Activated CD8-positive, alpha-beta T cell treated with anti-CD3 and anti-CD28 coated beads for 36 hours (primary cell): ENCODE measurements at regions not wholly inside any gene's neighbourhood (a gene's known extent, or its start where the extent isn't known, plus 50 kb on each side); places are given as distances from the start of the nearest gene placed in this dataset.

Experiments
- ATAC-seq: fragments of 200-7000 bp; cut with Tn5 transposase; one replicate; pipeline ENCODE4 v1.10.0; 2021; ENCODE audit warnings: mild to moderate bottlenecking, moderate library complexity
- CTCF ChIA-PET: fragments of 350-600 bp; sonication (Branson Sonifier 250); formaldehyde crosslinking; loops from one replicate; lab custom pipeline; 2021; ENCODE audit warnings: antibody characterized with exemption; lab: Charles Lee
- POLR2A ChIA-PET: fragments of 350-600 bp; sonication (Branson Sonifier 250); formaldehyde crosslinking; loops from one replicate; lab custom pipeline; 2021; ENCODE audit warnings: antibody characterized with exemption; lab: Charles Lee
- DNase-seq: peaks from one replicate; pipeline ENCODE4 v3.0.0-alpha.2; 2020
- H3K27ac Mint-ChIP-seq: one replicate; pipeline ENCODE4 v1.8.0; 2021; ENCODE audit warnings: mild to moderate bottlenecking, mixed read lengths
- H3K27me3 Mint-ChIP-seq: one replicate; pipeline ENCODE4 v1.8.0; 2021; ENCODE audit warnings: mixed read lengths
- H3K36me3 Mint-ChIP-seq: one replicate; pipeline ENCODE4 v1.8.0; 2021; ENCODE audit warnings: low read depth, mixed read lengths
- H3K4me1 Mint-ChIP-seq: one replicate; pipeline ENCODE4 v1.8.0; 2021; ENCODE audit warnings: low read depth, mixed read lengths
- H3K4me3 Mint-ChIP-seq: one replicate; pipeline ENCODE4 v1.8.0; 2021; ENCODE audit warnings: mild to moderate bottlenecking, moderate library complexity, mixed read lengths
- H3K9me3 Mint-ChIP-seq: one replicate; pipeline ENCODE4 v1.8.0; 2021; ENCODE audit warnings: mixed read lengths
- CTCF ChIP-seq: fragments of 200-600 bp; IDR thresholded peaks from one replicate; pipeline ENCODE4 v1.8.0; 2022; ENCODE audit warnings: antibody characterized with exemption, mild to moderate bottlenecking
- intact Hi-C: fragments of 100-400 bp; cut with micrococcal nuclease; formaldehyde crosslinking; loops from one replicate; pipeline ENCODE4 v1.10.0; 2022

GRCh38 chr20:11697055-11697454 lies 220.6 kb upstream of the BTBD3 start:
- H3K36me3 Mint-ChIP-seq, result no peaks in the 10 kb centered on the region
- TF ChIP-seq CTCF, result no peak
- no peak overlapping the region for H3K4me3 Mint-ChIP-seq
- ATAC-seq (no peak), DNase-seq (no peak)
- intact Hi-C loops, result no loop called here
- ChIA-PET CTCF (no interaction called here), POLR2A (no interaction called here)
- H3K27me3 Mint-ChIP-seq, result no peaks in the 10 kb centered on the region
- H3K4me1 Mint-ChIP-seq, result no peaks in the 10 kb centered on the region
- H3K9me3 Mint-ChIP-seq, result peaks cover 3% of the 10 kb centered on the region
- no peak overlapping the region for H3K27ac Mint-ChIP-seq

- no peaks in the 10 kb centered on the region for H3K27me3 Mint-ChIP-seq
- H3K4me1 Mint-ChIP-seq, result no peaks in the 10 kb centered on the region
- peaks cover 3% of the 10 kb centered on the region for H3K9me3 Mint-ChIP-seq
- DNase-seq, result no peak
- no peak overlapping the region for H3K4me3 Mint-ChIP-seq
- intact Hi-C loops, result no loop called here
- no peak for TF ChIP-seq CTCF
- CTCF ChIA-PET, result no interaction called here
- H3K36me3 Mint-ChIP-seq, result no peaks in the 10 kb centered on the region
- H3K27ac Mint-ChIP-seq, result no peak overlapping the region
- ATAC-seq, result no peak
- POLR2A ChIA-PET, result no interaction called here
Observed at GRCh38 chr20:11697646-11698045, 220.0 kb upstream of the BTBD3 start.

- Mint-ChIP-seq H3K36me3 (no peaks in the 10 kb centered on the region), H3K27ac (no peak overlapping the region), H3K27me3 (no peaks in the 10 kb centered on the region), H3K9me3 (peaks cover 3% of the 10 kb centered on the region), H3K4me1 (no peaks in the 10 kb centered on the region), H3K4me3 (no peak overlapping the region)
- no peak for DNase-seq
- ChIA-PET POLR2A (no interaction called here), CTCF (no interaction called here)
- no peak for ATAC-seq
- TF ChIP-seq CTCF, result no peak
- intact Hi-C loops, result no loop called here
Observed at GRCh38 chr20:11698124-11698523, 219.6 kb upstream of the BTBD3 start.

- no peaks in the 10 kb centered on the region for H3K27me3 Mint-ChIP-seq
- no peak overlapping the region for H3K27ac Mint-ChIP-seq
- ATAC-seq (no peak), DNase-seq (no peak)
- intact Hi-C loops, result no loop called here
- H3K36me3 Mint-ChIP-seq, result no peaks in the 10 kb centered on the region
- H3K4me3 Mint-ChIP-seq, result no peak overlapping the region
- H3K9me3 Mint-ChIP-seq, result peaks cover 4% of the 10 kb centered on the region
- H3K4me1 Mint-ChIP-seq, result no peaks in the 10 kb centered on the region
- no peak for TF ChIP-seq CTCF
- ChIA-PET CTCF (no interaction called here), POLR2A (no interaction called here)
Observed at GRCh38 chr20:11700831-11701230, 216.9 kb upstream of the BTBD3 start.

GRCh38 chr20:11702721-11703518 lies 214.8 kb upstream of the BTBD3 start:
- Mint-ChIP-seq H3K4me1 (no peaks in the 10 kb centered on the region), H3K27me3 (no peaks in the 10 kb centered on the region), H3K4me3 (no peak overlapping the region), H3K27ac (no peak overlapping the region), H3K36me3 (no peaks in the 10 kb centered on the region), H3K9me3 (peaks cover 7% of the 10 kb centered on the region)
- intact Hi-C loops, result no loop called here
- no peak for ATAC-seq
- POLR2A ChIA-PET, result no interaction called here
- no peak for TF ChIP-seq CTCF
- no peak for DNase-seq
- CTCF ChIA-PET, result interaction anchor here (1.6 kb wide), 1 partner anchor 12 kb away, joined by 3 read pairs; no protein-coding TSS in a partner anchor
